Ovary (tissue), 7 donors: ENCODE measurements at regions not wholly inside any gene's neighbourhood (a gene's known extent, or its start where the extent isn't known, plus 50 kb on each side); places are given as distances from the start of the nearest gene placed in this dataset.

ENCODE experiments used
- DNase-seq, 5 donors: peaks; one replicate each; pipeline ENCODE4 v3.0.0-alpha.2; 2019 to 2020
- H3K27ac ChIP-seq, 2 donors: fragments of 200-600 bp; one replicate each; pipeline versions ENCODE4 v1.5.1 to v1.8.0; 2019 to 2022
- H3K27me3 ChIP-seq: fragments of 200-600 bp; one replicate; pipeline ENCODE4 v1.8.0; 2022
- H3K36me3 ChIP-seq: fragments of 200-600 bp; sonication (generic); one replicate; pipeline ENCODE4 v1.5.1; 2019
- H3K4me1 ChIP-seq: one replicate; pipeline ENCODE4 v1.8.1; 2013; ENCODE audit warnings: mild to moderate bottlenecking, moderate library complexity; ENCODE audit not compliant: insufficient read depth
- H3K4me3 ChIP-seq: fragments of 200-600 bp; sonication (generic); one replicate; pipeline ENCODE4 v1.5.1; 2017
- H3K9me3 ChIP-seq, 2 donors: fragments of 200-600 bp in 1 of 2; sonication (generic) in 1 of 2; one replicate each; pipeline versions ENCODE4 v1.5.1 to v1.8.1; 2013 to 2019; ENCODE audit warnings: mild to moderate bottlenecking in 1 of 2, moderate library complexity in 1 of 2
- EP300 ChIP-seq: sonication (generic); formaldehyde crosslinking; IDR thresholded peaks from one replicate; pipeline ENCODE4 v1.6.1; 2017; ENCODE audit warnings: antibody characterized with exemption
- POLR2A ChIP-seq: fragments of 450-650 bp; IDR thresholded peaks from one replicate; pipeline ENCODE4 v1.6.1; 2017; ENCODE audit warnings: antibody characterized with exemption, mild to moderate bottlenecking, moderate library complexity
- WGBS, 3 donors: extraction: QIAGEN DNeasy Blood & Tissue Kit in 1 of 3; methylation state at CpG; one replicate each; pipeline versions ENCODE4 v1.1.5 to v1.1.7; 2013 to 2017; 5-methylcytosine and 5-hydroxymethylcytosine counted together
- intact Hi-C, 4 donors: fragments of 100-400 bp; cut with DNase I; formaldehyde crosslinking; loops; one replicate each; pipeline versions ENCODE4 v1.11.0 to v1.15.1; 2022 to 2023
- TF ChIP-seq, protein P1 (sequence below), 3 donors: fragments of 450-650 bp in 2 of 3; fragments of 200-600 bp in 1 of 3; IDR thresholded peaks; one replicate each; pipeline versions ENCODE4 v1.5.1 to v1.8.0; 2016 to 2022; ENCODE audit warnings: antibody characterized with exemption in 3 of 3, mild to moderate bottlenecking in 1 of 3
- donor health status: DM: no; HTN: no; CAD: no; lungs with moderate emphysema.
- donor health status: DM: no; HTN: no; CAD: no.
- donor health status: Bipolar disorder and iron deficiency.
- donor health status: DM: no; HTN: no; CAD: no.
- donor health status: DM: yes; HTN: yes; CAD: no.

DNA sequence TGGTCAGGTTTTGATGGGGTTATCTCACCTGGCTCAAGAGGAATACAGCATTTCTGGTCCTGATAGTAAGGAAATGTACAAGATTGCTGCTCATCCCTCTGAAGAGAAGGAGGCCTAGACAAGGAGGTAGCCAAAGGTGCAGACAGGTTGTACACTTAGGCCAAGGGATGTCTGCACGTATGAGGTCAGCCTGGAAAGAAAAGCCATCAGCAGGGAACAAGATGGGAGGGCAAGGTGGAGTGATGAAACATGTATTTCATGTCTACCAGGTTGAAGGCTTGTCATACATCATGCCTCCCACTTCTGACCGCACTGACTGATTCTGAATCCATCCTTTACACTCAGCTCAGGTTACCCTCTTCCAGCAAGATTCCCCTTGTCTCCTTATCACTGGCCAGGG is 296.8 kb upstream of the VLDLR start:
- DNase-seq = no peak
- 88 to 94% (median 93%) methylated on average over 2 of the region's 2 CpGs for WGBS, 3 donors
- H3K27ac ChIP-seq = no peak overlapping the region
- no peaks in the 10 kb centered on the region for H3K4me1 ChIP-seq
- no peaks in the 10 kb centered on the region for H3K27me3 ChIP-seq
- TF ChIP-seq, protein P1, sequence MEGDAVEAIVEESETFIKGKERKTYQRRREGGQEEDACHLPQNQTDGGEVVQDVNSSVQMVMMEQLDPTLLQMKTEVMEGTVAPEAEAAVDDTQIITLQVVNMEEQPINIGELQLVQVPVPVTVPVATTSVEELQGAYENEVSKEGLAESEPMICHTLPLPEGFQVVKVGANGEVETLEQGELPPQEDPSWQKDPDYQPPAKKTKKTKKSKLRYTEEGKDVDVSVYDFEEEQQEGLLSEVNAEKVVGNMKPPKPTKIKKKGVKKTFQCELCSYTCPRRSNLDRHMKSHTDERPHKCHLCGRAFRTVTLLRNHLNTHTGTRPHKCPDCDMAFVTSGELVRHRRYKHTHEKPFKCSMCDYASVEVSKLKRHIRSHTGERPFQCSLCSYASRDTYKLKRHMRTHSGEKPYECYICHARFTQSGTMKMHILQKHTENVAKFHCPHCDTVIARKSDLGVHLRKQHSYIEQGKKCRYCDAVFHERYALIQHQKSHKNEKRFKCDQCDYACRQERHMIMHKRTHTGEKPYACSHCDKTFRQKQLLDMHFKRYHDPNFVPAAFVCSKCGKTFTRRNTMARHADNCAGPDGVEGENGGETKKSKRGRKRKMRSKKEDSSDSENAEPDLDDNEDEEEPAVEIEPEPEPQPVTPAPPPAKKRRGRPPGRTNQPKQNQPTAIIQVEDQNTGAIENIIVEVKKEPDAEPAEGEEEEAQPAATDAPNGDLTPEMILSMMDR (IDR thresholded peaks at IDR 0.05) = no peak
- no peak for TF ChIP-seq POLR2A
- TF ChIP-seq EP300 = no peak
- H3K4me3 ChIP-seq = no peak overlapping the region
- H3K36me3 ChIP-seq = no peaks in the 10 kb centered on the region
- intact Hi-C loops = no loop called here
- no peaks in the 10 kb centered on the region for H3K9me3 ChIP-seq

DNA sequence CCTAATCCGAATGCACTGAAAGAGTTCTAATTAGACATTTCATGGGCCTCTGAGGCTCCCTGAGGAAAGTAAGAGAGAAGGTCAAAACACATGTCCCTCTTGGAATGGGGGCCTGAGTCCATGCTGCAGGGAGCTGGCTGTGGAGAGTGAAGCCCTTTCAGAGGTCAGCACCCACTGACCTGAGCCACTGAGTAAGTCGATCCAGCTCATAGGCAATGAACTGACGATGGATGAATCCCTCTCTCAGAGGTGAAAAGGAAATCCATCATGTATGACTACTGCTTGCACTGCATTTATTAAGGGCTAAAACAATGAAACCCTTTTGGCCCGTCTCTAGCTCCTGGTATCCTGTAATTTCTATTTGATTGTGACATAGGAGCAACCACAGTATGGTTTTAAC is 288.9 kb upstream of the VLDLR start:
- Histone ChIP-seq H3K27me3 (peaks cover 4% of the 10 kb centered on the region), H3K4me1 (peaks cover 2% of the 10 kb centered on the region), H3K27ac (no peak overlapping the region), H3K9me3 (no peaks in the 10 kb centered on the region), H3K4me3 (no peak overlapping the region), H3K36me3 (no peaks in the 10 kb centered on the region)
- DNase-seq = no peak
- WGBS, 3 donors = 61 to 92% (median 80%) methylated on average over 4 of the region's 4 CpGs
- intact Hi-C loops = no loop called here
- TF ChIP-seq, protein P1 (IDR thresholded peaks at IDR 0.05) = no peak
- no peak for TF ChIP-seq POLR2A
- TF ChIP-seq EP300 = no peak

DNA sequence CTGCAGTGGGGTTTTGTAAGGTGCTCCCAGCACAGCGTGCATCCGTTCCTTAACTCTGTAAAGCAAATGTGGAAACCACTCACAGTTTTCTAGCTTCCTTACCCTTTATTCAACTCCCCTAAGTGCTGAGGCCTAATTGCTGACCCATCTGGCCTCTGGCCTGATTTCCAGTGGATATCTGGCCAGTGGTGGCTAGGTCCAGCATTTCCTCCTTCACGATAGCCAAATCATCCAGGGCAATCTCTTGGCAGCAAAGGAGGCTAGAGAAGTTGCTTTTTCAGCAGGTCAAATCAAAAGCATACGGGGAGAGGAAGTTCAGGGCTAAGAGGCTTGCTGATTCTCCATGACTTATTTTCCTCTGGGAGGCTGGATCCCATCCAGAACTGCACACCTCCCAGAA is 286.3 kb upstream of the VLDLR start:
- Histone ChIP-seq H3K27me3 (peaks cover 4% of the 10 kb centered on the region), H3K27ac (no peak overlapping the region), H3K36me3 (no peaks in the 10 kb centered on the region), H3K4me3 (no peak overlapping the region), H3K4me1 (peaks cover 2% of the 10 kb centered on the region), H3K9me3 (no peaks in the 10 kb centered on the region)
- DNase-seq = no peak
- 51 to 57% (median 56%) methylated on average over 4 of the region's 4 CpGs for WGBS, 3 donors
- TF ChIP-seq EP300 = no peak
- intact Hi-C loops = no loop called here

DNA sequence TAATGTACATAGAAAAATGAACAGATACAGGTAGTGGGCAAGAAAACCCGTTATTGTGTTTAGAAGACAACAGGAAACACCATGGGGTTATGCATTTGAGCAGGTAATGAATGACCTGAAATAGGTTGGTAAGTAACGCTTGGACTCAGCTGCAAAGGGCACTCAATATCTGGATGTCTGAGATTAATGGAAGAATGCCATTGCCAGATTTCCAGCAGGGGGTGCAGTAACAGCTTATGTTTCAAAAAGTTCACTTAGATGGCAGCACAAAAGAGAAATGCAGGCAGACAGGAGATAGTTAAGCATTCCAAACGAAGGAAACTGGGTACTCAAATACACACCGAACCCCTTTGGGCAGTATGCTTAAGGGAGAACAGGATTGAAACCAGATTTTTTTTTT is 285.5 kb upstream of the VLDLR start:
- Histone ChIP-seq H3K4me3 (no peak overlapping the region), H3K4me1 (peaks cover 2% of the 10 kb centered on the region), H3K36me3 (no peaks in the 10 kb centered on the region), H3K9me3 (no peaks in the 10 kb centered on the region), H3K27me3 (peaks cover 4% of the 10 kb centered on the region), H3K27ac (no peak overlapping the region)
- intact Hi-C loops = no loop called here
- DNase-seq = no peak
- TF ChIP-seq, protein P1 (IDR thresholded peaks at IDR 0.05) = no peak
- TF ChIP-seq POLR2A (no peak), EP300 (no peak)
- 77 to 81% (median 79%) methylated on average over 4 of the region's 4 CpGs for WGBS, 3 donors

DNA sequence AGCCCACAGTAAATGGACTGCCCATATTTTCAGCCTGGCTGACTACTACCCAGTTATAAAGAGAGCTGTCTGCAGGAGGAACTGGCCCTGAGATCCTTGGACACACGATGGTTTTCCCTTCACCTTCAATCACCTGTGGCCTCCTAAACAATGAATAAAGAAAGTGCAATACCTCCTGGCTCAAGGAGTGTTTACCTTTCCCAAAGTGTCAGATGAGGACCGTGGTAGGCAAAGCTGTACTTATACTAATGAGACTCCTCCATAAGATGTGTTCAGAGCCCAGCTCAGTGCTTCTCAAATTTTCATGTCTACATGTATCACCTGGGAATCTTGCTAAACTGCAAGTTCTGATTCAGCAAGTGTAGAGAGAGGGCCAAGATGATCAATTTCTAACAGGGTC is 284.5 kb upstream of the VLDLR start:
- H3K27ac ChIP-seq = no peak overlapping the region
- H3K36me3 ChIP-seq = no peaks in the 10 kb centered on the region
- no peak for DNase-seq
- TF ChIP-seq POLR2A (no peak), EP300 (no peak)
- TF ChIP-seq, protein P1 (IDR thresholded peaks at IDR 0.05) = no peak
- no peaks in the 10 kb centered on the region for H3K9me3 ChIP-seq
- H3K4me1 ChIP-seq = peaks cover 2% of the 10 kb centered on the region
- peaks cover 4% of the 10 kb centered on the region for H3K27me3 ChIP-seq
- WGBS, 3 donors = 72 to 81% (median 78%) methylated on average over 2 of the region's 2 CpGs
- intact Hi-C loops = no loop called here
- H3K4me3 ChIP-seq = no peak overlapping the region
